GM19351 (cell line): ENCODE measurements at regions not wholly inside any gene's neighbourhood (a gene's known extent, or its start where the extent isn't known, plus 50 kb on each side); places are given as distances from the start of the nearest gene placed in this dataset.
"Not testable (repeated sequence)": the region's sequence is repeated elsewhere in the genome, so short reads cannot be mapped to it uniquely, and the experiment has no call there.

ENCODE experiments used
- ATAC-seq: cut with Tn5 transposase; IDR thresholded peaks from one replicate; pipeline ENCODE4 v1.9.1; 2021; ENCODE audit warnings: mild to moderate bottlenecking, moderate library complexity; ENCODE audit not compliant: unreplicated experiment

DNA sequence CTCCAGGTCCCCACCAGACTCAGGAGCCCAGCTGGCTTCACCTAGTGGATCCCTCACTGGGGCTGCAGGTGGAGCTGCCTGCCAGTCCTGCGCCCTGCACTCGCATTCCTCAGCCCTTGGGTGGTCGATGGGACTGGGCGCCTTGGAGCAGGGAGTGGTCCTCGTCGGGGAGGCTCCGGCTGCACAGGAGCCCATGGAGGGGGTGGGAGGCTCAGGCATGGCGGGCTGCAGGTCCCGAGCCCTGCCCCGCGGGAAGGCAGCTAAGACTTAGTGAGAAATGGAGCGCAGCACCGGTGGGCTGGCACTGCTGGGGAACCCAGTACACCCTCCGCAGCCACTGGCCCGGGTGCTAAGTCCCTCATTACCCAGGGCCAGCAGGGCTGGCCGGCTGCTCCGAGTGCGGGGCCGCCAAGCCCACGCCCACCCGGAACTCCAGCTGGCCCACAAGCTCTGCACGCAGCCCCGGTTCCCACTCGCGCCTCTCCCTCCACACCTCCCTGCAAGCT is 203.4 kb downstream of the DSC3 start:
- ATAC-seq: not testable (repeated sequence)

DNA sequence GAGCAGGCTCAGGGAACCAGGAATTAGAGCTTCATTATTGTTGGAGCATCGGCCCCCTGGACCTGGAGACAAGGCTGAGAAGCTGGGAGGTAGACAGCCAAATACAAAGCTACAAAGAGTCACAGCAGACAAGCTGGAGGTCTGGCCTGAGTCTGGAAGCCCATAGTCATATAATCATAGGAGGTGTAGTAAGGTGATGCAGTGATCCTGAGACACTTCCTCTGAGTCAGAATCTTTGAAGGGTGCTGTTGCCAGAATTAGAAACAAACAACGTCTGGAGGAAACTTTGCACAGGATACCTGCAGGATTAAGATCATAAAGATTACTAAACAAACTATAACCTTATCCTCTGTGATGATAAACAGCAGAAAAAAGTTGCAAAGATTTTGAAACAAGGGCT is 213.8 kb downstream of the DSC3 start:
- no peak for ATAC-seq

DNA sequence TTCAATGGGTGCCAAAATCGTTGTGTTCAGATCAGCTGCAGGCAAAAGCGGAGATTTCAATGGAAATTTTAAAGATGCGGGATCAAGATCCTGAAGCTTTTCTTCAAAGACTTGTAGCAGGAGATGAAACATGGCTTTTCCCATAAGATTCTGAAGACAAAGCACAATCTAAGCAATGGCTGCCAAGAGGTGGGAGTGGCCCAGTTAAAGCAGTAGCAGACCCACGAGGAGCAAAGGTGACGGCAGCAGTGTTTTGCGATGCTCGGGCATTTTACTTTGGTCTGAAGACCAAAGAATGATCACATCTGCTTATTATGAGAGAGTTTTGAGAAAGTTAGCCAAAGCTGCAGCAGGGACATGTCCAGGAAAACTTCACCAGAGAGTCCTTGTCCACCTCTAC is 222.9 kb downstream of the DSC3 start:
- no peak for ATAC-seq

GRCh38 chr18:30814446-30814845 is 228.1 kb downstream of the DSC3 start:
- ATAC-seq: no peak

DNA sequence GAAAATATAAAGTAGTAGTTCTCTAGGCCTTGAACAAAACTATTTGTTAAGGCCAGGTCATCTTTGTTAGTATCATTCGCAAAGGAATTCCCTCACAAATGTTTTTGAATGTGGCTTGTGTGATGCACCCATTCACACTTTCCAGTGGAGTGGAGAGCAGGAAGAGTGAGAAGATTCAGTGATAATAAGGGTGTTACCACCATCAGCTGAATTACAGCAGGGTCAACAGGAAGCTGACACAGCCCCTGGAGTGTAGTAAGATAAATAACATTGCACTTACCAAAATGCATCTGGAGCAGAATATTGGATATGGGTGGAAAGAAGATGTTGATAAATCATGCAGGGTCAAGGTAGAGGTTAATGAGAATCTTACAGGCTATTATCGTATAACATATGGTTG is 231.0 kb downstream of the DSC3 start:
- no peak for ATAC-seq

DNA sequence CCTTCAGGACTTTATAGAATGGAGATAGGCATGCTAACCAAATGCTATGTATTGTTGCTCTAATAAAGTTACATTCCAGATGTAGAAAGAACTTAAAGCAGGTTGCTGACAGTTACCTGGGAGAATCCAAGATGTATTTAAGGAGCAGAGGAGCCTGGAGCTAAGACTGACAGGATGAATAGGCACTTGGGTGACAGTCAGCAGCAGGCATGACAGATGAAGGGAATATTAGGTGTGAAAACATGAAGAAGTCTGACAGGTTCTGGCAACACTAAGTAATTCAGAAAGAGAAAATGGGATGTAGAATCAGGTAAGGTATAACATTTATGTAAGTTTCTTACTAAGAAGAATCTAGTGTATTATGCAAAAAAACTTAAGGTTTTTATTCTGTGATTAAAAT is 232.0 kb downstream of the DSC3 start:
- ATAC-seq: no peak

DNA sequence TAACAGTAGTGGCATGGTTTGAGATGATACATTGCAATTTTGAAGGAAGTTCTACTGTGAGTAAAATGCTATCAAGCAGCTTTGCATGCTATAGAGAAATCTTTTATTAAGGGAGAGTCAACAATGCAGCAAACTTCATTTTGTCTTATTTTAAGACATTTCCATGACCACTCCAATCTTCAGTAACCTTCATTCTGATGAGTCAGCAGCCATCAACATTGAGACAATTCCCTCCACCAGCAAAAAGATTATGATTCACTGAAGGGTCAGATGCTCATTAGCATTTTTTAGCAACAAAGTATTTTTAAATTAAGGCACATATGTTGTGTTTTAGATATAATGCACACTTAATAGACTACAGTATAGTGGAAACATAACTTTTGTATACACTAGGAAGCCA is 235.7 kb downstream of the DSC3 start:
- no peak for ATAC-seq

GRCh38 chr18:30800800-30801199 is 241.7 kb downstream of the DSC3 start:
- ATAC-seq: no peak

DNA sequence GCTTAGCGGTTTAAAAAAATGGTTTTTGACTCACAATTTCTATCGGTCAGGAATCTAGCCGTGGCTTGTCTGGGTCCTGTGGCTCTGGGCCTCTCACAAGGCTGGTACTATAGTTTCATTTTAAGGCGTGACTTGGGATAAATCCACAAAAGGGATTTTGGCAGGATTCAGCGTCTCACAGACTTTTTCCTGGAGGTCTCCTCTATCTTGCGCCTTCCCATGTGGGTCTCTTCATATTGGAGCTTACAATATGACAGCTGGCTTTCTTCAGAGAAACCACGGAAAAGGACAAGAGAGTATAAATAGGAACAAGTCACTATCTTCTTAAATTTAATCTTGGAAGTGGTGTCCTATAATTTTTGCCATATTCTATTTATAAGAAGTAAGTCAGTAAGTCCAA is 250.5 kb downstream of the DSC3 start:
- ATAC-seq: no peak

DNA sequence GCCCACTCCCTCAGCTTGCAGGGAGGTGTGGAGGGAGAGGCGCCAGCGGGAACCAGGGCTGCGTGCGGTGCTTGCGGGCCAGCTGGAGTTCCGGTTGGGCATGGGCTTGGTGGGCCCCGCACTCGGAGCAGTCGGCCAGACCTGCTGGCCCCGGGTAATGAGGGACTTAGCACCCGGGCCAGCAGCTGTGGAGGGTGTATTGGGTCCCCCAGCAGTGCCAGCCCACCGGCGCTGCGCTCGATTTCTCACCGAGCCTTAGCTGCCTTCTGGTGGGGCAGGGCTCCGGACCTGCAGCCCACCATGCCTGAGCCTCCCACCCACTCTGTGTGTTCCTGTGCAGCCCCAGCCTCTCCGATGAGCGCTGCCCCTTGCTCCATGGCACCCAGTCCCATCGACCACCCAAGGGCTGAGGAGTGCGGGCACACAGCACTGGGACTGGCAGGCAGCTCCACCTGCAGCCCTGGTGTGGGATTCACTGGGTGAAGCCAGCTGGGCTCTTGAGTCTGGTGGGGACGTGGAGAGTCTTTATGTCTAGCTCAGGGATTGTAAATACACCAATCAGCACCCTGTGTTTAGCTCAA is 254.0 kb downstream of the DSC3 start:
- ATAC-seq: not testable (repeated sequence)

- ATAC-seq: no peak
These were observed 255.1 kb downstream of the DSC3 start for GRCh38 chr18:30787410-30787809.

- no peak for ATAC-seq
These were observed 260.9 kb downstream of the DSC3 start for GRCh38 chr18:30781601-30782000.

GRCh38 chr18:30775629-30776028 is 266.9 kb downstream of the DSC3 start:
- ATAC-seq: no peak

DNA sequence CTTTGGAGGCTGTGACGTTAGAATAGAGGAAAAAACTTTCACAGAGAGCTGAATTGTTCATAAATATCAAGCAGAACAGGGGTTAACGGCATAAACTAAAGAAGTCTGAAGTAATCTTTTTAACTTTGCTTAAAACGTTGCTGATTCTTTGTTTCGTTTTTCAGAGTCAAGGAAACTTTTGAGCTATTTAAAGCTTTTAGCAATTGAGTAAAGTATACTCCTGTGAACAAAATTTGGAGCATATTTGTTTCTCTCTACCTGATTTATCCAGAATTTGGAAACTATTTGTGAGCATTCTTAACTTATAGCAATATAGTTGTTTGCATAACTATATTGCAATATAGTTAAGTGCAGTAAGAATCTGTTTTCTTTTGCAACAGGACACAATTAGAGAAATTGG is 270.4 kb downstream of the DSC3 start:
- not testable (repeated sequence) for ATAC-seq

- no peak for ATAC-seq
These were observed 276.5 kb downstream of the DSC3 start for GRCh38 chr18:30766053-30766452.

- no peak for ATAC-seq
These were observed 277.3 kb downstream of the DSC3 start for GRCh38 chr18:30765247-30765646.

DNA sequence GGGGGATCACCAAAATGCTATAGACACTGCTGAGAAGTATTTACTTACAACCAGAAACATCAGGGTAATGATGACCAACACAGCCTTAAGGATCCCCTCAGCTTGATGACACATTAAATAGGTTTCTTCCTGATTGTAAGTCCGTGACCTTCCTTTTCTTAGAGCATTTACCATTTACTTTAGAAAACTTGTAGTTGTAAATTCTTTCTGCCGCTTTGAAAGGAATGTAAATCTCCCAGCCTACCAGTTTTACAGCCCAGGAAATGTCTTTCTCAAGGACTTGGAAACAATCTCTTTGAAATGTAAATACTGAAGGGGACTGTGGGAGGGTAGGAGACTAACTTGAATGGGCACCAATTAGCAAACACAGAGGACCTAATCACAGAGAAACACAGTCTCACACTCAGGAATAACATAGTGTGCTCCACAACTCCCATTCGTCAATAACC is 278.6 kb downstream of the DSC3 start:
- no peak for ATAC-seq

DNA sequence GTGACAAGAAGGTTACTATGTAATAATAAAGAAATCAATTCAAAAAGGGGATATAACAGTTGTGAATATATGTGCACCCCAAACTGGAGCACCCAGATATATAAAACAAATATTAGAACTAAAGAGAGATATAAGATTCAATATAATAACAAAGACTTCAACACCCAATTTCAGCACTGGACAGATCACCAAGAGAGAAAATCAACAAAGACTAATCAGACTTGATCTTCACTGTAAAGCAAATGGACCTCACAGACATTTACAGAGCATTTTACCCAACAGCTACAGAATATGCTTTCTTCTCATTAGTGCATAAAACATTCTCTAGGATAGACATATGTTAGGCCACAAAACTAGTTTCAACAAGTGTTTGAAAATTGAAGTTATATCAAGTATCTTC is 287.7 kb downstream of the DSC3 start:
- ATAC-seq: no peak

DNA sequence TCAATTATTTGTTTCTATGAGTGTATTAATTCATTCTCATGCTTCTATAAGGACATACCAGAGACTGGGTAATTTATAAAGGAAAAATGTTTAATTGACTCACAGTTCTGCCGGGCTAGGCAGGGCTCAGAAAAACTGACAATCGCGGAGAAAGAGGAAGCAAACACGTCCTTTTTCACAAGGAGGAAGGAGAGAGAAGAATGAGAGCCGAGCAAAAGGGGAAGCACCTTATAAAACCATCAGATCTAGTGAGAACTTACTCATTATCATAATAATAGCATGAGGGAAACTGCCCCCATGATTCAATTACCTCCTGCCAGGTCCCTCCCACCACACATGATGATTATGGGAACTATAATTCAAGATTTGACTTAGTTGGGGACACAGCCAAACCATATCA is 294.0 kb downstream of the DSC3 start:
- no peak for ATAC-seq

DNA sequence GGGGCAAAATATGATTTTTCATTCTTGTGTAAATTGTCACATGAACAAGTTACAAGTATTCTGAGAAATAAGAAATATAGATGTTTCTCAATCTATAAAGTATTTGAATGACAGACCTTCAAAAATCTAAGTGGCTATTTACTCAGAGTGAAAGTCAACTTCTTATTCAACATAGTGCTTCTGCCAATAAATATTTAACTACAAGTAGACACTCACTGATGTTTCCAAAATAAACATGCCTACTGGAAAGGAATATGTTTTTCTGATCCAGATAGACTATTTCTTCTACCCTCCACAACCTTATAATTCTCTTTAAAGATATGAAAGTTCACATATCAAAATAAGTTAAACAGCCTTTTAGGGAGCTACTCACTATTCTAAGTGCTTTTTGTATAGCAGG is 296.3 kb downstream of the DSC3 start:
- no peak for ATAC-seq

GRCh38 chr18:30743033-30743432 is 299.5 kb downstream of the DSC3 start:
- no peak for ATAC-seq

DNA sequence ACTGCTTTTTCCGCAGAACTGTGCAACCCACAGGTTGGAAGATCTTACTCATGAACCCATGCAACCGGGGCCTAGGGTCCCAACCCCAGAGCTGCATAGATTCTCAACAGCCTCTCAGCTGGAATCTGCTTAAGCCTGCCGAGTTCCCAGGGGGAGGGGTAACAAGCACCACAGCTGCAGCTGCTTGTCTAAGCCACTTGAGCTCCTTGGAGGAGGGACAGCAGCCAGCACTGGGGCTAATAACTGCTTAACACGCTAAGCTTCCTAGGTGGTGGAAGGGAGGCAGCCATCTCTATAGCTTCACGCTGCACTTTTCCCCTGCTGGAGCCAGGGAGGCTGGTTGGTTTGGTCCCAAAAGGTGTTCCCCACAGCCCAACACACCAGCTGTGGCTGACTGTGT is 311.6 kb downstream of the DSC3 start:
- no peak for ATAC-seq

- no peak for ATAC-seq
These were observed 314.7 kb downstream of the DSC3 start for GRCh38 chr18:30727849-30728248.
